ENCODE measurements at regions not wholly inside any gene's neighbourhood (a gene's known extent, or its start where the extent isn't known, plus 50 kb on each side); places are given as distances from the start of the nearest gene placed in this dataset.

DNA sequence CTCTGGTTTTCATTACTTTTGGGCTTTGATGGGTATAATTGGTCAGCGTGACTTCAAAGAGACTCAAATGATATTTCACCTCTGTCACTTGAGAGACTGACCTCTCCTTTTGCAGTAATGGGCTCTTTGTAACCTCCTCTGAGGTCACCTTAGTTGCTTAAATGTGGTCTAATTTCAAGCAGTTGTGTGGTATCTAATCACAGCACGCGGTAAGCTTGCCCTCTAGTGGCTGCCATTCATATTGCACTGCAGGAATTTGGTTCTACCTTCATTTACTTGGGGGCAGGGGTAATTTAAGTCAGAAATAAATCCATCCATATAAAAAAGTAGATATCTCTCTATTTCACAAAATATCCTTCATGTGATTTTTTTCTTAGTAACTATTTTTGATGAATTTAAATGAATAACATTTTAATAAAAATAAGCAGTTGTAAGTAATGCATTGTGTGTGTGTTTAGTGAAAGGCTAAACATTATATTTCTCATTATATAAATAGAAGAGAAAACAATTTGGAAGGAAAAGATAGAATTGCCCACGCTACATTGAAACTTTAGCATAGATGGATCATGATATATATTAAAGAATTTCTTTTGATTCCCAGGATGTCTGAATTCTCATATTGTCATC lies 55.0 kb upstream of the ANO3 start:
- H3K27ac ChIP-seq: no peak overlapping the region
- no peaks in the 10 kb centered on the region for H3K9me3 ChIP-seq (ENCODE audit: control insufficient read depth, low read length)
- H3K4me2 ChIP-seq (ENCODE audit: low read length): no peak overlapping the region
- H3K4me3 ChIP-seq (ENCODE audit: low read depth, low read length): no peak overlapping the region
- H2AFZ ChIP-seq: no peak overlapping the region
- no peaks in the 10 kb centered on the region for H3K36me3 ChIP-seq (ENCODE audit: control insufficient read depth, insufficient read depth, low read length)
- no peaks in the 10 kb centered on the region for H3K79me2 ChIP-seq
- TF ChIP-seq, protein P1, sequence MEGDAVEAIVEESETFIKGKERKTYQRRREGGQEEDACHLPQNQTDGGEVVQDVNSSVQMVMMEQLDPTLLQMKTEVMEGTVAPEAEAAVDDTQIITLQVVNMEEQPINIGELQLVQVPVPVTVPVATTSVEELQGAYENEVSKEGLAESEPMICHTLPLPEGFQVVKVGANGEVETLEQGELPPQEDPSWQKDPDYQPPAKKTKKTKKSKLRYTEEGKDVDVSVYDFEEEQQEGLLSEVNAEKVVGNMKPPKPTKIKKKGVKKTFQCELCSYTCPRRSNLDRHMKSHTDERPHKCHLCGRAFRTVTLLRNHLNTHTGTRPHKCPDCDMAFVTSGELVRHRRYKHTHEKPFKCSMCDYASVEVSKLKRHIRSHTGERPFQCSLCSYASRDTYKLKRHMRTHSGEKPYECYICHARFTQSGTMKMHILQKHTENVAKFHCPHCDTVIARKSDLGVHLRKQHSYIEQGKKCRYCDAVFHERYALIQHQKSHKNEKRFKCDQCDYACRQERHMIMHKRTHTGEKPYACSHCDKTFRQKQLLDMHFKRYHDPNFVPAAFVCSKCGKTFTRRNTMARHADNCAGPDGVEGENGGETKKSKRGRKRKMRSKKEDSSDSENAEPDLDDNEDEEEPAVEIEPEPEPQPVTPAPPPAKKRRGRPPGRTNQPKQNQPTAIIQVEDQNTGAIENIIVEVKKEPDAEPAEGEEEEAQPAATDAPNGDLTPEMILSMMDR (IDR thresholded peaks at IDR 0.05): peak; percentile 80
- H3K27me3 ChIP-seq (ENCODE audit: control insufficient read depth, insufficient read depth, low read length): no peaks in the 10 kb centered on the region
- no peak overlapping the region for H3K9ac ChIP-seq
- no peaks in the 10 kb centered on the region for H3K4me1 ChIP-seq

DNA sequence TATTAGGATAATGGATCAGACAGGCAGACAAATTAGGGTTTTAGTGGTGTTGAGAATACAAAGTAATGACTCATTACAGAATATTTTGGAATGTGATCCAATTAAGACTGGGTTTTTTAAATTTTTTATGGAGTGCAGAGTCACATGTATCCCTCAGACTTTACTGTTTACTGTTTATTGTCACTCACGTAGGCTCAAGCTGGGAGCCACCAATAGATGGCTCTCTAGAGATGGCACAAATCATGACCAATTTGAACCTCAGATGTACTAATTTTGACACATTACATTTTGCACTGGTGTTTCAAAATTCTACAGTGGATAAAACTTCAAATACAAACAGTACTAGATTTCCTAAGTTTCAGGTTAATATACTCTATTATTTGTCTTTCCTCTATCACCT lies 53.6 kb upstream of the ANO3 start:
- Histone ChIP-seq H3K9me3 (ENCODE audit: control insufficient read depth, low read length) (no peaks in the 10 kb centered on the region), H3K36me3 (ENCODE audit: control insufficient read depth, insufficient read depth, low read length) (no peaks in the 10 kb centered on the region), H3K27me3 (ENCODE audit: control insufficient read depth, insufficient read depth, low read length) (no peaks in the 10 kb centered on the region), H2AFZ (no peak overlapping the region), H3K4me1 (no peaks in the 10 kb centered on the region), H3K4me2 (ENCODE audit: low read length) (no peak overlapping the region), H3K4me3 (ENCODE audit: low read depth, low read length) (no peak overlapping the region), H3K79me2 (no peaks in the 10 kb centered on the region), H3K9ac (no peak overlapping the region), H3K27ac (no peak overlapping the region)
- TF ChIP-seq, protein P1 (IDR thresholded peaks at IDR 0.05): no peak
